NCI-H2107 treated with DMSO at 0.1 percent for 48 hours (cell line): ENCODE measurements at regions not wholly inside any gene's neighbourhood (a gene's known extent, or its start where the extent isn't known, plus 50 kb on each side); places are given as distances from the start of the nearest gene placed in this dataset.
"Not testable (repeated sequence)": the region's sequence is repeated elsewhere in the genome, so short reads cannot be mapped to it uniquely, and the experiment has no call there.

ENCODE experiments used
- DNase-seq: peaks from one replicate; lab custom pipeline; 2025; ENCODE audit not compliant: unreplicated experiment; lab: John Stamatoyannopoulos, UW

DNA sequence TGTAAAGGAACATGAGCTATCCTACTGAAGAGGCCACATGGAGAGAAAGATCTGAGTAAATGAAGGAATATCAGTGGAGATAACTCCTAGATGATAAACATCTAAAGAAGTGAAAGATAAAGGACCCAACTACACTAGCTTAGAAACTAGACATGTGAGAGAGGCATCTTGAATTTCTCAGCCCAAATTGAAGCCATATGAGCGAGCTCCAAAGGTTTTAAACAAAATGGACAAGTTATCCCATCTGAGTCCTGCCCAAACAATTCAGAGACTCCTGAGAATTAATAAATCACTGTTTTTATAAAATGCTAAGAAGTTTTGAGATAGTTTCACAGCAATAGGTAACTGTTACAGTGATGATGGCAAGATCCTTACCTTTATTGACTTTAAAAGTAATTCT lies 438.9 kb downstream of the NAV3 start:
- no peak for DNase-seq

DNA sequence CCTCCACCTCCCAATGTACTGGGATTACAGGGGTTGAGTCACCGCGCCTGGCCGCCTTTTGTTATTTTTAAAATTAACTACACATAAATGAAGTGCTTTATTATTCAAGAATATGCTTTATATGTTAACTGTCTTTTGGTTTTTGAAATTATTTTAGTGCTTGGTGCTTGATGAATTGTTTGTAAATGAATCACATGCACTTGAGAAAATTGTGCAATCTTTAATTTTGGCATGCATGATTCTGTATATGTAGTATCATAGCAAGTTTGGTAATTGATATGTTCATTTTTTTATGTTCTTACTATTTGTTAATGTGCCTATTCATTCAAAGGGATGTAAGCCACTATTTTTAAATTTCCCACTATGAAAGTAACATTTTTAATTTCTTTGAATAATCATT lies 440.9 kb downstream of the NAV3 start:
- no peak for DNase-seq

GRCh38 chr12:78275886-78276285 lies 445.2 kb downstream of the NAV3 start:
- no peak for DNase-seq

DNA sequence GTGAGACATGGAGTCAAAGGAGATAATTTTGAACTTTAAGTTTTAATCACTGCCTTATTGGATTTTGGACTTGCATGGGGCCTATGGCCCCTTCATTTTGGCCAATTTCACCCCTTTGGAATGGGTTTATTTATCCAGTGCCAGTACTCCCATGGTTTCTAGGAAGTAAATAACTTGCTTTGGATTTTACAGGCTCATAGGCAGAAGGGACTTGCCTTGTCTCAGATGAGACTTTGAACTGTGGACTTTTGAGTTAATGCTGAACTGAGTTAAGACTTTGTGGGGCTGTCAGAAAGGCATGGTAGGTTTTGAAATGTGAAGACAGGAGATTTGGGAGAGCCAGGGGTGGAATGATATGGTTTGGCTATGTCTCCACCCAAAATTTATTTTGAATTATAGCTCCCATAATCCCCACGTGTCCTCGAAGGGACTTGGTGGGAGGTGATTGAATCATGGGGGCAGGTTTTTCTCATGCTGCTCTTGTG lies 448.1 kb downstream of the NAV3 start:
- no peak for DNase-seq

DNA sequence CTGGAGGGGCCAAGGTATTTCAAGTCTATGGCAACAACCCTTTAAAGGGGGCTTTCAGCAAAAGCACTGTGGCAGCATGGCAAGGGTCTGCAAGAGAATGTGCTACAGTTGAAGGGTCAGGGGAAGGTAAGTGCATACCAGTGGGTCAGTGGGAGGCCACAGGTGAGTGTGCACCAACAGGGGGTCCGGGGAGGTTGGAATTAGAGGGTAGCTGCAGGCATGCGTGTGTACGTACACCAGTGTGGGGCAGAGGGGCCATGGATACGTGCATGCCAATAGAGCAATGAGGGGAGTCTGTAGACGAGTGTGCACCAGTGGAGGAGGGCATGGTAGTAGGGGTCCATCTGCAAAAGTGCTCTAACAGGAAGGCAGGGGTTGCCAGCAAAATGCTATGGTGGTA lies 448.9 kb downstream of the NAV3 start:
- DNase-seq = no peak

DNA sequence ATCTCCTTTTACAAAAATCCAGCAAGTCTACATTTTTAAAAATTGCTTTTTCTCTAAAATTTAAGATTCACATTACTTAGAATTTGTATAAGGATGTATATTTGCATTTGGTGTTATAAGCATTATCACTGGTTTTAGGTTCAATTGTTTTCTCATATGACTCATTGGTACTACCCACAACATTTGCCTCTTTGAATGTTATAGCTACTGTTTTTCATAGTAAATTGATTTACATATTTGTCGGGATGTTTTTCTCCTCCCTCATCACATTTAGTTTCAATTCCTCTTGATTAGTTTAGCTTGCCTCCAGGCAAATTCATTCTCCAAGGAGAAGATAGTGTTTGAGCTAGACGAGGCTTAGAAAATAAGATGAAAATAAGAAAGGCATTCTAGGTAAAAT lies 450.4 kb downstream of the NAV3 start:
- DNase-seq = not testable (repeated sequence)

DNA sequence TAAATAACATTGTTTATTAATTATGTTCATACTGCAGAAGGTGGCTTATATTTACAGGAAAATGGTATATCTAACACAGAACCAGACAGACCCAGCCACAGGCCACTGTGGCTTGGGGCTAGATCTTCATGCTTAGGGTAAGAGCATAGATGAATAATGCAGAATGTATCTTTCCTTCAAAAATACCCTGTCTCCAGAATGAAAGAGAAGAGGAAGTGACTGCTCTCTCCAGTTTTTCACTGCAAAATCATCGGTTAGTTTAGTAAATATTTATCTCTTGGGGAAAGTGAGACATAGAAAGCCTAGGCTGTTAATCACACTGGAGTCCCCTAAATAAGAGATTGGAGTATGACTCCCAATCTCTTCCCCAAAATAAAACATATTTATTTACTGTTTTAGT lies 453.7 kb downstream of the NAV3 start:
- DNase-seq = no peak

GRCh38 chr12:78290606-78291345 lies 460.1 kb downstream of the NAV3 start:
- no peak for DNase-seq

- DNase-seq = no peak
Measured at GRCh38 chr12:78293059-78293686, 462.5 kb downstream of the NAV3 start.

- DNase-seq = not testable (repeated sequence)
Measured at GRCh38 chr12:78301282-78301681, 470.6 kb downstream of the NAV3 start.

DNA sequence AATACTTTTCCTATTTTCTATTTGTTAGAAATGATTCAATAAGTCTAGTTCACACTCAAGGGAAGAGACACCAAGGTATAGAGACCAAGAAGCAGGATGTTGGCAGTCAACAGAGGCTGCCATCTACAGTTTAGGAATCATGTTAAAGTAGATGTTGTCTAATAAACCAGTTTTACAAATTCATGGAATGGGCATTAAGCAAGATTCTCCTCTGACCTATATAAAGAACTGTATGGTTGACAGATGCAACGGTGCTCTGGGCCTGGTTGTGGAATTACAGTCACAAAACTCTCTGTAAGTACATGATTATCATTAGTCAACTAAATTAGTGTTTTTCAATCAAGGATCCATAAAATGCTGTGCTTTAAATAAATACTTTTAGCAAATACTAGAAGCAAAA lies 475.1 kb downstream of the NAV3 start:
- DNase-seq = no peak

DNA sequence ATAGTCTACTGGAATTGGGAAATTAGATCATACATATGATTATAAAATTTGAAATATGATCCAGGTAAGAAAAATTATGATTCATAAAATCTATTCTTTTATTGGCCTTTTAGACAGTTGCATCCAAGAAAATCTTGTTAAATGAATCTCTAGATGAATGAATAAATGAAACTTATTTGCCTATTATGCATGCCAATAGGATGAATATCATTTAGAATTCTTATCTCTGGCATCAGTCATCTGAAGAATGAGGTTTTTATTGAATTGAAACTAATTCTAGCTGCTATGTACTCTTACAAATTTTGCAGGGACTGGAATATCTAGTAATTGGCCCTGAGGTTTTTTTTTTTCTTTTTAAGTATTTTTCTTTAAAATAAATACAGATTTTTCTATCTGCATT lies 475.5 kb downstream of the NAV3 start:
- no peak for DNase-seq

GRCh38 chr12:78308701-78309100 lies 478.0 kb downstream of the NAV3 start:
- DNase-seq = no peak

DNA sequence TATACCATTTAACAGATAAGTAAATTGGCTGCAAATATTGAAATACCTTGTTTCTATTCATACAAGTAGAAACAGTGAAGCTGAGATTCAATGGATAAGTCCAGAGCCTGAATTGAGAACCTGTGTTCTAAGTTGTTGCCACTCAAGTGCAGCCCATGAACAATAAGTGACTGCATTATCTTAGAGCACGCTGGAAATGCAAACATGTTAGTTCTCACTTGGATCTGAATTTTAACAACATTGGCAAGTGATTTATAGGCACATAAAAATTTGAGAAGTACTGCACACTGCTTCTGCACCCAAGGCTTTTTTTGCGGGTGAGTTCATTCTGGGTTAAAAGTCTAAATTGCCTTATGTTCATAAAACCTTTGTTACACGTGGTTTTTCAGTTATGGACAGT lies 484.3 kb downstream of the NAV3 start:
- peak; percentile 86 for DNase-seq

DNA sequence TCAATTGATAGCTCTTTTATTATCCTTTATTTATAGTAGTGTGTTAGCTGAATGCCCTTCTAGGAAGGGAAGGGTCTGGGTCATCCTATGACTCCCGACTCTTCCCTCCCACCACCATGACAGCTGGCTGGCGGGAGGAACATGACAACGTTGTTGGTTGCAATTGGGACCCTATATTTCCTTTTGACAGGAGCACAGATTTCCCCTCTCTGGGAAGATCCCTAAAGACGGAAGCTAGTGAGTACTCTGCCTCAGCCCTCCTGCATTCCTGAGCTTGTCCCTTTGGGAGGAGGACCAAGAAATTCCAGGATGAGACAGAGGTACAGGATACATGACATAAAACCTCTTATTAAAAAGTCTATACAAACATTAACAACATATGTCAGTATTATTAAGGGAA lies 485.4 kb downstream of the NAV3 start:
- DNase-seq = no peak

GRCh38 chr12:78316631-78317468 lies 486.2 kb downstream of the NAV3 start:
- peak; percentile 22 for DNase-seq

DNA sequence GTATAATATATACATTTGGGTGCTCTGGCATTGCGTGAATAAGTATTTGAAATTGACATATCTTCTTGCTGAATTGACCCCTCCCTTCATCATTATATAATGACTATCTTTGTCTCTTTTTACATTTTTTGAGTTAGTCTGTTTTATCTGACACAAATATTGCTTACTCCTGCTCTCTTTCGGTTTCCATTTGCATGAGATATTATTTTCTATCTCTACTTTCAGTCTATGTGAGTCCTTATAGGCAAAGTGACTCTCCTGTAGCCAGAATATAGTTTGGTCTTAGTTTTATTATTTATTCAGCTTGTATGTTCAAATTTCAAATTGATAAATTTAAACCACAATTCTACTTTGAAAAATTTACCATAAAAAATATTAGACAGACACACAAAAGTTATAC lies 491.0 kb downstream of the NAV3 start:
- no peak for DNase-seq

DNA sequence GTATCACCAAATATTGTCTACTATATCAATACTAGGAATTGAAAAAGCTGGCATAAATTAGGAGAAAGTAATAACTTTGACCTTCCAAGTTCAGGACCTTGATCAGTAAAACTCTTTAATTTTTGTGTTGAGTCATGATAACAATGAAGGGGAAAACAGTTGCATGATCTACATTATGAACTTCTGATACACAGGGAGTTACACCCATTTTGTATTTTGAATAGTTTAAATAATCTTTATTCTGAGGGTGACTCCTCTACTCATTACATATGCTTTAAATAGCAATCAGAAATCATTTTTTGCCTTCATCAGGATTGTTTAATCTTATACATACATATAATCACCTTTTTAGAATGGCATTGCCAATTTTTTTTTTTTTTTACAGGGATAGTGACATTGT lies 492.5 kb downstream of the NAV3 start:
- no peak for DNase-seq

DNA sequence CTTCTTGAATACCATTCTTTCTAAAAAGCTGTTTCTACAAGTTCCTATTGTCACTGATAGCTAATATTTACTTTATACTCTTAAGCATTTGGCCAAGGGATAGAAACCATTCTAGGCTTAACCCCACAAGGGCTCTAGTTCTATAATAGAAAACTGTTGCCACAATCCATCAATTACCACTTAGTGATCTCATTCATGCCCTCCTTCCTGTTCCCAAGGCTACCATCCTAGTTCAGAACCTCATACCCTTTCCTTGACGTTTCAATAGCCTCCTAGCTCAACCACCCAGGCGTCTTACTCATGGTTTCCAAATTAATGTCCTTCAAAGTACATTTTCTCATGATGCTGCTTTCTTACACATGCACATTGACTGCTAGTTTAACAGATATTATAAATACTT lies 493.5 kb downstream of the NAV3 start:
- no peak for DNase-seq

GRCh38 chr12:78328524-78328923 lies 497.8 kb downstream of the NAV3 start:
- DNase-seq = no peak

- no peak for DNase-seq
Measured at GRCh38 chr12:78330131-78330530, 499.4 kb downstream of the NAV3 start.

DNA sequence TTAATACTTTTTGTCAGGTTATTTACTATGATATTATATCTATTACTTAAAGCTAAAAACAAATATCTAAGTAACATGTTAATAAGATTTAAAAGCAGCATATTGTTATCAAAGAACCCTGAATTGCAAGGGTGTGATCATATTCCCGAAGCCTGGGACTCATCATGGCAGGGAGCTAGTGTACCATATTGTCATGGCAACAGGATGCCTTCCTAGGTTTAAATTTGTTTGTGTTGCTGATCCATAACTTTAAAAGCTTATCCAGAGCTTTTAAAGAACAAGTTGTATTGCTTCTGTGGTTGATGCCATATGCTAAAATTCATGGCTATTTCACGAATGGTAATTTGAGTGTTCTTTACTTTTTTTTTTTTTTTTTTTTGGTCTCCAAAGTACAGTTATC lies 500.5 kb downstream of the NAV3 start:
- DNase-seq = no peak
